SJSA1 (cell line): ENCODE measurements at regions not wholly inside any gene's neighbourhood (a gene's known extent, or its start where the extent isn't known, plus 50 kb on each side); places are given as distances from the start of the nearest gene placed in this dataset.

ENCODE experiments used
- DNase-seq, 2 experiments: peaks; one replicate each; pipeline ENCODE4 v3.0.0-alpha.2; 2015 to 2020; ENCODE audit warnings: low spot score in 2 of 2, low read depth in 1 of 2
- H3K27ac ChIP-seq: fragments of 250-450 bp; sonication (Bioruptor Pico); 2 replicates; pipeline ENCODE4 v1.5.1; 2020; ENCODE audit warnings: mild to moderate bottlenecking, moderate library complexity
- H3K27me3 ChIP-seq: fragments of 250-450 bp; sonication (Bioruptor Pico); replicated peaks from 2 replicates; pipeline ENCODE4 v1.5.1; 2020; ENCODE audit warnings: mild to moderate bottlenecking, moderate library complexity
- H3K36me3 ChIP-seq: fragments of 250-450 bp; sonication (Bioruptor Pico); 2 replicates; pipeline ENCODE4 v1.5.1; 2020; ENCODE audit warnings: mild to moderate bottlenecking
- H3K4me1 ChIP-seq: fragments of 250-450 bp; sonication (Bioruptor Pico); replicated peaks from 2 replicates; pipeline ENCODE4 v1.6.1; 2021; ENCODE audit warnings: mild to moderate bottlenecking
- H3K4me3 ChIP-seq: fragments of 250-450 bp; sonication (Bioruptor Pico); 2 replicates; pipeline ENCODE4 v1.5.1; 2020; ENCODE audit warnings: mild to moderate bottlenecking
- H3K9me3 ChIP-seq: fragments of 250-450 bp; sonication (Bioruptor Pico); replicated peaks from 2 replicates; pipeline ENCODE4 v1.5.1; 2020; ENCODE audit warnings: mild to moderate bottlenecking

GRCh38 chr2:235199128-235199527, 247.3 kb downstream of the SH3BP4 start:
- Histone ChIP-seq H3K4me3 (no peak overlapping the region), H3K27ac (no peak overlapping the region), H3K9me3 (no peaks in the 10 kb centered on the region), H3K4me1 (no peaks in the 10 kb centered on the region), H3K27me3 (no peaks in the 10 kb centered on the region), H3K36me3 (no peaks in the 10 kb centered on the region)
- no peak for DNase-seq

- Histone ChIP-seq H3K27ac (no peak overlapping the region), H3K9me3 (no peaks in the 10 kb centered on the region), H3K27me3 (no peaks in the 10 kb centered on the region), H3K36me3 (no peaks in the 10 kb centered on the region), H3K4me3 (no peak overlapping the region), H3K4me1 (no peaks in the 10 kb centered on the region)
- no peak for DNase-seq
Observed at GRCh38 chr2:235200216-235200615, 248.4 kb downstream of the SH3BP4 start.

- H3K4me1 ChIP-seq = no peaks in the 10 kb centered on the region
- H3K36me3 ChIP-seq = no peaks in the 10 kb centered on the region
- no peak overlapping the region for H3K27ac ChIP-seq
- no peaks in the 10 kb centered on the region for H3K27me3 ChIP-seq
- DNase-seq = no peak
- no peak overlapping the region for H3K4me3 ChIP-seq
- no peaks in the 10 kb centered on the region for H3K9me3 ChIP-seq
Observed at GRCh38 chr2:235201756-235202155, 249.9 kb downstream of the SH3BP4 start.

GRCh38 chr2:235204948-235205347, 253.1 kb downstream of the SH3BP4 start:
- Histone ChIP-seq H3K4me1 (no peaks in the 10 kb centered on the region), H3K4me3 (no peak overlapping the region), H3K27me3 (no peaks in the 10 kb centered on the region), H3K36me3 (no peaks in the 10 kb centered on the region), H3K9me3 (no peaks in the 10 kb centered on the region), H3K27ac (no peak overlapping the region)
- DNase-seq = no peak

GRCh38 chr2:235206399-235206798, 254.6 kb downstream of the SH3BP4 start:
- H3K27ac ChIP-seq = no peak overlapping the region
- H3K36me3 ChIP-seq = no peaks in the 10 kb centered on the region
- H3K4me3 ChIP-seq = no peak overlapping the region
- no peak for DNase-seq
- H3K27me3 ChIP-seq = no peaks in the 10 kb centered on the region
- H3K4me1 ChIP-seq = no peaks in the 10 kb centered on the region
- no peaks in the 10 kb centered on the region for H3K9me3 ChIP-seq

GRCh38 chr2:235206980-235207579, 255.3 kb downstream of the SH3BP4 start:
- Histone ChIP-seq H3K27ac (no peak overlapping the region), H3K4me3 (no peak overlapping the region), H3K36me3 (no peaks in the 10 kb centered on the region), H3K4me1 (no peaks in the 10 kb centered on the region), H3K9me3 (no peaks in the 10 kb centered on the region), H3K27me3 (no peaks in the 10 kb centered on the region)
- no peak for DNase-seq

GRCh38 chr2:235211056-235211455, 259.2 kb downstream of the SH3BP4 start:
- H3K27me3 ChIP-seq = no peaks in the 10 kb centered on the region

GRCh38 chr2:235212501-235213158, 260.8 kb downstream of the SH3BP4 start:
- Histone ChIP-seq H3K36me3 (no peaks in the 10 kb centered on the region), H3K9me3 (no peaks in the 10 kb centered on the region), H3K4me3 (no peak overlapping the region), H3K27me3 (no peaks in the 10 kb centered on the region), H3K27ac (no peak overlapping the region), H3K4me1 (peaks cover 13% of the 10 kb centered on the region)
- no peak for DNase-seq

More at GRCh38 chr2:235211056-235211455, 259.2 kb downstream of the SH3BP4 start:
- Histone ChIP-seq H3K9me3 (no peaks in the 10 kb centered on the region), H3K4me1 (no peaks in the 10 kb centered on the region), H3K27ac (no peak overlapping the region), H3K36me3 (no peaks in the 10 kb centered on the region), H3K4me3 (no peak overlapping the region)
- DNase-seq = no peak

- H3K9me3 ChIP-seq = no peaks in the 10 kb centered on the region
- H3K27ac ChIP-seq = no peak overlapping the region
- peaks cover 13% of the 10 kb centered on the region for H3K4me1 ChIP-seq
- no peak for DNase-seq
- H3K4me3 ChIP-seq = no peak overlapping the region
- H3K36me3 ChIP-seq = no peaks in the 10 kb centered on the region
- H3K27me3 ChIP-seq = no peaks in the 10 kb centered on the region
Observed at GRCh38 chr2:235215248-235215647, 263.4 kb downstream of the SH3BP4 start.

GRCh38 chr2:235216901-235217300, 265.1 kb downstream of the SH3BP4 start:
- Histone ChIP-seq H3K4me1 (peaks cover 13% of the 10 kb centered on the region), H3K4me3 (no peak overlapping the region), H3K27ac (peak overlapping the region; percentile 13; the same call in 1 of the 2 replicates), H3K9me3 (no peaks in the 10 kb centered on the region), H3K36me3 (no peaks in the 10 kb centered on the region), H3K27me3 (no peaks in the 10 kb centered on the region)
- peak; percentile 48 to 58 for DNase-seq

GRCh38 chr2:235217846-235218245, 266.0 kb downstream of the SH3BP4 start:
- H3K36me3 ChIP-seq = no peaks in the 10 kb centered on the region
- no peak for DNase-seq
- no peaks in the 10 kb centered on the region for H3K27me3 ChIP-seq
- H3K4me3 ChIP-seq = no peak overlapping the region
- no peak overlapping the region for H3K27ac ChIP-seq
- peaks cover 13% of the 10 kb centered on the region for H3K4me1 ChIP-seq
- H3K9me3 ChIP-seq = no peaks in the 10 kb centered on the region

GRCh38 chr2:235218486-235218907, 266.7 kb downstream of the SH3BP4 start:
- Histone ChIP-seq H3K36me3 (no peaks in the 10 kb centered on the region), H3K9me3 (no peaks in the 10 kb centered on the region), H3K4me3 (no peak overlapping the region), H3K4me1 (peaks cover 13% of the 10 kb centered on the region), H3K27me3 (no peaks in the 10 kb centered on the region), H3K27ac (no peak overlapping the region)
- no peak for DNase-seq

GRCh38 chr2:235219048-235219447, 267.2 kb downstream of the SH3BP4 start:
- Histone ChIP-seq H3K9me3 (no peaks in the 10 kb centered on the region), H3K27me3 (no peaks in the 10 kb centered on the region), H3K36me3 (no peaks in the 10 kb centered on the region), H3K4me1 (peaks cover 13% of the 10 kb centered on the region), H3K4me3 (no peak overlapping the region), H3K27ac (no peak overlapping the region)
- no peak for DNase-seq

- no peak for DNase-seq
- Histone ChIP-seq H3K27me3 (no peaks in the 10 kb centered on the region), H3K4me1 (peaks cover 13% of the 10 kb centered on the region), H3K27ac (no peak overlapping the region), H3K4me3 (no peak overlapping the region), H3K9me3 (no peaks in the 10 kb centered on the region), H3K36me3 (no peaks in the 10 kb centered on the region)
Observed at GRCh38 chr2:235220331-235220730, 268.5 kb downstream of the SH3BP4 start.

- Histone ChIP-seq H3K9me3 (no peaks in the 10 kb centered on the region), H3K27ac (no peak overlapping the region), H3K27me3 (no peaks in the 10 kb centered on the region), H3K4me1 (no peaks in the 10 kb centered on the region), H3K36me3 (no peaks in the 10 kb centered on the region), H3K4me3 (no peak overlapping the region)
- DNase-seq = no peak
Observed at GRCh38 chr2:235223011-235223410, 270.8 kb upstream of the AGAP1 start.
